HepG2 (cell line): ENCODE measurements at regions not wholly inside any gene's neighbourhood (a gene's known extent, or its start where the extent isn't known, plus 50 kb on each side); places are given as distances from the start of the nearest gene placed in this dataset.

ENCODE experiments used
- ELF4 ChIP-seq: sonication (generic); formaldehyde crosslinking; IDR thresholded peaks from 2 replicates; pipeline ENCODE4 v1.5.0; 2020; ENCODE audit warnings: missing genetic modification reagents, mild to moderate bottlenecking, moderate library complexity, borderline replicate concordance
- JUND ChIP-seq: sonication (generic); formaldehyde crosslinking; IDR thresholded peaks from 2 replicates; pipeline ENCODE4 v1.8.0; 2022; ENCODE audit warnings: mild to moderate bottlenecking, missing genetic modification reagents
- STAT5B ChIP-seq: sonication (generic); formaldehyde crosslinking; IDR thresholded peaks from 2 replicates; pipeline ENCODE4 v1.4.0; 2020; ENCODE audit warnings: missing genetic modification reagents
- ZNF317 ChIP-seq: sonication (generic); formaldehyde crosslinking; IDR thresholded peaks from 2 replicates; pipeline ENCODE4 v1.5.0; 2020; ENCODE audit warnings: mild to moderate bottlenecking, missing genetic modification reagents
- ZNF773 ChIP-seq: sonication (generic); formaldehyde crosslinking; IDR thresholded peaks from 2 replicates; pipeline ENCODE4 v1.4.0; 2020; ENCODE audit warnings: missing genetic modification reagents, borderline replicate concordance
- ZSCAN30 ChIP-seq: sonication (generic); formaldehyde crosslinking; IDR thresholded peaks from 2 replicates; pipeline ENCODE4 v1.5.0; 2020; ENCODE audit warnings: mild to moderate bottlenecking, missing genetic modification reagents
- TF ChIP-seq, protein P1 (sequence below): sonication (generic); formaldehyde crosslinking; conservative IDR thresholded peaks from 2 replicates; pipeline ENCODE4 v1.4.0; 2020; ENCODE audit warnings: missing genetic modification reagents
- TF ChIP-seq, protein P2 (sequence below): IDR thresholded peaks from 2 replicates; pipeline ENCODE4 v1.6.1; 2012; ENCODE audit warnings: low read depth, low read length, improper control_type of control experiment
- TF ChIP-seq, protein P3 (sequence below): sonication (generic); formaldehyde crosslinking; IDR thresholded peaks from 2 replicates; pipeline ENCODE4 v1.5.0; 2020; ENCODE audit warnings: mild to moderate bottlenecking, missing genetic modification reagents, borderline replicate concordance

DNA sequence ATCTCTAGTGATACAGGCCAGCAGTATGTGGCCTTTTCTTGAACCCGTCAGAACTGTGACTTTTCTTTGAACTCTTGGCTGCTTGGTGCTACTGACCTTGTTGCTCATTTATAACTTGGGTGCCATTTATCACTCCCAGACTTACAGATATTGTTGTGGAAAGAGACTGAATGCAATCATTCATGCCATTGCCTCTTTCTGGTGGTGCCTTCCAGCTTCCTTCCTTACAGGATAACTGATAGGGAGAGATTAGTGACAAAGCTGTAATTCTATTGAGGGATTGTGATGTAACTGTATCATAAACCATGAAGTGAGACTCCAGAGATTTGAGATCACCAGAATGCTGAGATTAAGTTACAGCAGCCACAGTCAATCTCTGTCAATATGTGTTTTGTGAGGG is 256.5 kb downstream of the USP25 start:
- TF ChIP-seq, protein P1, sequence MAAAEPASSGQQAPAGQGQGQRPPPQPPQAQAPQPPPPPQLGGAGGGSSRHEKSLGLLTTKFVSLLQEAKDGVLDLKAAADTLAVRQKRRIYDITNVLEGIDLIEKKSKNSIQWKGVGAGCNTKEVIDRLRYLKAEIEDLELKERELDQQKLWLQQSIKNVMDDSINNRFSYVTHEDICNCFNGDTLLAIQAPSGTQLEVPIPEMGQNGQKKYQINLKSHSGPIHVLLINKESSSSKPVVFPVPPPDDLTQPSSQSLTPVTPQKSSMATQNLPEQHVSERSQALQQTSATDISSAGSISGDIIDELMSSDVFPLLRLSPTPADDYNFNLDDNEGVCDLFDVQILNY (CRISPR knock-in tag), result no peak
- TF ChIP-seq, protein P2, sequence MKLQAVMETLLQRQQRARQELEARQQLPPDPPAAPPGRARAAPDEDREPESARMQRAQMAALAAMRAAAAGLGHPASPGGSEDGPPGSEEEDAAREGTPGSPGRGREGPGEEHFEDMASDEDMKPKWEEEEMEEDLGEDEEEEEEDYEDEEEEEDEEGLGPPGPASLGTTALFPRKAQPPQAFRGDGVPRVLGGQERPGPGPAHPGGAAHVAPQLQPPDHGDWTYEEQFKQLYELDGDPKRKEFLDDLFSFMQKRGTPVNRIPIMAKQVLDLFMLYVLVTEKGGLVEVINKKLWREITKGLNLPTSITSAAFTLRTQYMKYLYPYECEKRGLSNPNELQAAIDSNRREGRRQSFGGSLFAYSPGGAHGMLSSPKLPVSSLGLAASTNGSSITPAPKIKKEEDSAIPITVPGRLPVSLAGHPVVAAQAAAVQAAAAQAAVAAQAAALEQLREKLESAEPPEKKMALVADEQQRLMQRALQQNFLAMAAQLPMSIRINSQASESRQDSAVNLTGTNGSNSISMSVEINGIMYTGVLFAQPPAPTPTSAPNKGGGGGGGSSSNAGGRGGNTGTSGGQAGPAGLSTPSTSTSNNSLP, result no peak
- TF ChIP-seq ZNF773 (CRISPR knock-in tag) (no peak), ELF4 (CRISPR knock-in tag) (no peak), STAT5B (CRISPR knock-in tag) (no peak), JUND (no peak), ZSCAN30 (CRISPR knock-in tag) (no peak), ZNF317 (CRISPR knock-in tag) (no peak)
- TF ChIP-seq, protein P3, sequence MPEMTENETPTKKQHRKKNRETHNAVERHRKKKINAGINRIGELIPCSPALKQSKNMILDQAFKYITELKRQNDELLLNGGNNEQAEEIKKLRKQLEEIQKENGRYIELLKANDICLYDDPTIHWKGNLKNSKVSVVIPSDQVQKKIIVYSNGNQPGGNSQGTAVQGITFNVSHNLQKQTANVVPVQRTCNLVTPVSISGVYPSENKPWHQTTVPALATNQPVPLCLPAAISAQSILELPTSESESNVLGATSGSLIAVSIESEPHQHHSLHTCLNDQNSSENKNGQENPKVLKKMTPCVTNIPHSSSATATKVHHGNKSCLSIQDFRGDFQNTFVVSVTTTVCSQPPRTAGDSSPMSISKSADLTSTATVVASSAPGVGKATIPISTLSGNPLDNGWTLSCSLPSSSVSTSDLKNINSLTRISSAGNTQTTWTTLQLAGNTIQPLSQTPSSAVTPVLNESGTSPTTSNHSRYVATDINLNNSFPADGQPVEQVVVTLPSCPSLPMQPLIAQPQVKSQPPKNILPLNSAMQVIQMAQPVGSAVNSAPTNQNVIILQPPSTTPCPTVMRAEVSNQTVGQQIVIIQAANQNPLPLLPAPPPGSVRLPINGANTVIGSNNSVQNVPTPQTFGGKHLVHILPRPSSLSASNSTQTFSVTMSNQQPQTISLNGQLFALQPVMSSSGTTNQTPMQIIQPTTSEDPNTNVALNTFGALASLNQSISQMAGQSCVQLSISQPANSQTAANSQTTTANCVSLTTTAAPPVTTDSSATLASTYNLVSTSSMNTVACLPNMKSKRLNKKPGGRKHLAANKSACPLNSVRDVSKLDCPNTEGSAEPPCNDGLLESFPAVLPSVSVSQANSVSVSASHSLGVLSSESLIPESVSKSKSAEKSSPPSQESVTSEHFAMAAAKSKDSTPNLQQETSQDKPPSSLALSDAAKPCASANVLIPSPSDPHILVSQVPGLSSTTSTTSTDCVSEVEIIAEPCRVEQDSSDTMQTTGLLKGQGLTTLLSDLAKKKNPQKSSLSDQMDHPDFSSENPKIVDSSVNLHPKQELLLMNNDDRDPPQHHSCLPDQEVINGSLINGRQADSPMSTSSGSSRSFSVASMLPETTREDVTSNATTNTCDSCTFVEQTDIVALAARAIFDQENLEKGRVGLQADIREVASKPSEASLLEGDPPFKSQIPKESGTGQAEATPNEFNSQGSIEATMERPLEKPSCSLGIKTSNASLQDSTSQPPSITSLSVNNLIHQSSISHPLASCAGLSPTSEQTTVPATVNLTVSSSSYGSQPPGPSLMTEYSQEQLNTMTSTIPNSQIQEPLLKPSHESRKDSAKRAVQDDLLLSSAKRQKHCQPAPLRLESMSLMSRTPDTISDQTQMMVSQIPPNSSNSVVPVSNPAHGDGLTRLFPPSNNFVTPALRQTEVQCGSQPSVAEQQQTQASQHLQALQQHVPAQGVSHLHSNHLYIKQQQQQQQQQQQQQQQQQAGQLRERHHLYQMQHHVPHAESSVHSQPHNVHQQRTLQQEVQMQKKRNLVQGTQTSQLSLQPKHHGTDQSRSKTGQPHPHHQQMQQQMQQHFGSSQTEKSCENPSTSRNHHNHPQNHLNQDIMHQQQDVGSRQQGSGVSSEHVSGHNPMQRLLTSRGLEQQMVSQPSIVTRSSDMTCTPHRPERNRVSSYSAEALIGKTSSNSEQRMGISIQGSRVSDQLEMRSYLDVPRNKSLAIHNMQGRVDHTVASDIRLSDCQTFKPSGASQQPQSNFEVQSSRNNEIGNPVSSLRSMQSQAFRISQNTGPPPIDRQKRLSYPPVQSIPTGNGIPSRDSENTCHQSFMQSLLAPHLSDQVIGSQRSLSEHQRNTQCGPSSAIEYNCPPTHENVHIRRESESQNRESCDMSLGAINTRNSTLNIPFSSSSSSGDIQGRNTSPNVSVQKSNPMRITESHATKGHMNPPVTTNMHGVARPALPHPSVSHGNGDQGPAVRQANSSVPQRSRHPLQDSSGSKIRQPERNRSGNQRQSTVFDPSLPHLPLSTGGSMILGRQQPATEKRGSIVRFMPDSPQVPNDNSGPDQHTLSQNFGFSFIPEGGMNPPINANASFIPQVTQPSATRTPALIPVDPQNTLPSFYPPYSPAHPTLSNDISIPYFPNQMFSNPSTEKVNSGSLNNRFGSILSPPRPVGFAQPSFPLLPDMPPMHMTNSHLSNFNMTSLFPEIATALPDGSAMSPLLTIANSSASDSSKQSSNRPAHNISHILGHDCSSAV, result no peak
